Heart right ventricle (tissue), 16 donors: ENCODE measurements at regions not wholly inside any gene's neighbourhood (a gene's known extent, or its start where the extent isn't known, plus 50 kb on each side); places are given as distances from the start of the nearest gene placed in this dataset.

ENCODE experiments used
- ATAC-seq, 8 donors: fragments of 200-7000 bp; cut with Tn5 transposase; one replicate each; pipeline ENCODE4 v1.9.1; 2020; ENCODE audit warnings: mild to moderate bottlenecking in 8 of 8, moderate library complexity in 8 of 8, moderate number of reproducible peaks in 1 of 8
- DNase-seq, 2 donors: peaks; one replicate each; pipeline ENCODE4 v3.0.0-alpha.2; 2020
- H3K27ac ChIP-seq, 10 donors: fragments of 200-600 bp; sonication (generic) in 2 of 10; one replicate each; pipeline versions ENCODE4 v1.5.0 to v1.8.0; 2020 to 2022; ENCODE audit warnings: mild to moderate bottlenecking in 3 of 10
- H3K27me3 ChIP-seq, 7 donors: fragments of 200-600 bp; one replicate each; pipeline ENCODE4 v1.8.0; 2021 to 2022; ENCODE audit warnings: mild to moderate bottlenecking in 2 of 7
- H3K36me3 ChIP-seq, 9 donors: fragments of 200-600 bp; sonication (generic) in 1 of 9; one replicate each; pipeline versions ENCODE4 v1.5.0 to v1.8.0; 2020 to 2022; ENCODE audit warnings: mild to moderate bottlenecking in 2 of 9
- H3K4me1 ChIP-seq, 9 donors: fragments of 200-600 bp; sonication (generic) in 1 of 9; one replicate each; pipeline versions ENCODE4 v1.5.0 to v1.8.0; 2020 to 2022; ENCODE audit warnings: mild to moderate bottlenecking in 4 of 9
- H3K4me3 ChIP-seq, 10 donors: fragments of 200-600 bp; sonication (generic) in 2 of 10; one replicate each; pipeline versions ENCODE4 v1.5.0 to v1.8.0; 2020 to 2022; ENCODE audit warnings: mild to moderate bottlenecking in 7 of 10, moderate library complexity in 2 of 10
- H3K9me3 ChIP-seq, 11 donors: fragments of 200-600 bp in 10 of 11; sonication (generic) in 2 of 11; one replicate each; pipeline versions ENCODE4 v1.5.0 to v1.8.0; 2013 to 2022; ENCODE audit warnings: mild to moderate bottlenecking in 2 of 11, control low read depth in 1 of 11, moderate library complexity in 1 of 11
- WGBS, 2 donors: extraction: QIAGEN DNeasy Blood & Tissue Kit; methylation state at CpG; one replicate each; pipeline ENCODE4 v1.1.7; 2013; ENCODE audit warnings: inconsistent platforms in 1 of 2; 5-methylcytosine and 5-hydroxymethylcytosine counted together
- intact Hi-C, 10 donors: fragments of 100-400 bp; cut with DNase I; formaldehyde crosslinking; loops; one replicate each; pipeline versions ENCODE4 v1.11.1 to v1.14.2; 2022
- TF ChIP-seq, protein P1 (sequence below), 9 donors: fragments of 200-600 bp; sonication (generic) in 2 of 9; IDR thresholded peaks; one replicate each; pipeline versions ENCODE4 v1.5.0 to v1.8.0; 2021 to 2022; ENCODE audit warnings: antibody characterized with exemption in 9 of 9, mild to moderate bottlenecking in 5 of 9, moderate library complexity in 1 of 9
- donor health status: Arrhythmogenic right ventricular cardiomyopathy.
- donor health status: ischemic (EF 13 %, LVEDD 7.1; RV severe dilation, severe dysfunction).
- donor health status: healthy with polysubstance abuse.
- donor health status: DM: no; HTN: yes; CAD: no.
- donor health status: DM: no; HTN: no; CAD: no.
- donor health status: ischemic (EF 25% LVEDD 6.9; RV normal size, moderate dysfunction).
- donor health status: ischemic (EF 25% LVEDD 5.7; RV mildly dilated, moderate dysfunction).
- donor health status: healthy.
- donor health status: DM: yes; HTN: yes; CAD: no.
- donor health status: Ischemic cardiomyopathy.
- donor health status: ischemic (EF 35%, LVEDD 5.7; RV mildly dilated, moderate dysfunction).
- donor health status: nonischemic (EF 11% LVEDD 7.7; RV severe dilation, severe dysfunction).
- donor health status: DM: yes; HTN: yes; CAD: no.
- donor health status: PGD.
- donor health status: ischemic (EF 29% LVEDD 5.4; RV normal size, mild dysfunction).
- donor health status: nonischemic (EF 23%, LVEDD 6.1; RV moderate dilation, normal function).

GRCh38 chr7:54906963-54907362, 111.9 kb upstream of the EGFR start:
- 94 to 97% methylated on average over 4 of the region's 4 CpGs for WGBS, 2 donors

DNA sequence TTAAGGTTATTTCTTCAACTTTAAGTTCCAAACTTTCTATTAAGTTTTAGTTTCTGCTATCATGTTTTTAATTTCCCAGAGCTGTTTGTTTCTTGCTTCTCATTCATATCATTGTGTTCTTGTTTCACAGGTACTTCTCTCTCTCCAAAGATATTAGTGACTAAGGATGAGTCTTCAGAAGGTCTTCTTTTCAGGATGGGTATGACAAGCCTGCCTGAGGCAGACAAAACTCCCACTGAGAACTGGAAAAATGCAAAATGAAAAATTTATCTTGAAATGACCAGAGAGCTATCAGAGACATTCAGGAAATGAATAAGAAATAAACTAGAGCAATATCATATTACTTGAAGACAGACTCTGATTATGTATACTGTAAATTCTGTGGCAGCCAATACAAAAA, 110.8 kb upstream of the EGFR start:
- H3K27ac ChIP-seq, result no peak overlapping the region
- peaks cover 0 to 19% (median 6%) of the 10 kb centered on the region in 11 donors for H3K9me3 ChIP-seq
- DNase-seq (no peak), ATAC-seq (no peak)
- intact Hi-C loops, result no loop called here
- peaks cover 0 to 6% (median 0%) of the 10 kb centered on the region in 9 donors for H3K4me1 ChIP-seq
- H3K36me3 ChIP-seq, result no peaks in the 10 kb centered on the region
- no peaks in the 10 kb centered on the region for H3K27me3 ChIP-seq
- TF ChIP-seq, protein P1, sequence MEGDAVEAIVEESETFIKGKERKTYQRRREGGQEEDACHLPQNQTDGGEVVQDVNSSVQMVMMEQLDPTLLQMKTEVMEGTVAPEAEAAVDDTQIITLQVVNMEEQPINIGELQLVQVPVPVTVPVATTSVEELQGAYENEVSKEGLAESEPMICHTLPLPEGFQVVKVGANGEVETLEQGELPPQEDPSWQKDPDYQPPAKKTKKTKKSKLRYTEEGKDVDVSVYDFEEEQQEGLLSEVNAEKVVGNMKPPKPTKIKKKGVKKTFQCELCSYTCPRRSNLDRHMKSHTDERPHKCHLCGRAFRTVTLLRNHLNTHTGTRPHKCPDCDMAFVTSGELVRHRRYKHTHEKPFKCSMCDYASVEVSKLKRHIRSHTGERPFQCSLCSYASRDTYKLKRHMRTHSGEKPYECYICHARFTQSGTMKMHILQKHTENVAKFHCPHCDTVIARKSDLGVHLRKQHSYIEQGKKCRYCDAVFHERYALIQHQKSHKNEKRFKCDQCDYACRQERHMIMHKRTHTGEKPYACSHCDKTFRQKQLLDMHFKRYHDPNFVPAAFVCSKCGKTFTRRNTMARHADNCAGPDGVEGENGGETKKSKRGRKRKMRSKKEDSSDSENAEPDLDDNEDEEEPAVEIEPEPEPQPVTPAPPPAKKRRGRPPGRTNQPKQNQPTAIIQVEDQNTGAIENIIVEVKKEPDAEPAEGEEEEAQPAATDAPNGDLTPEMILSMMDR (IDR thresholded peaks at IDR 0.05), result no peak
- H3K4me3 ChIP-seq, result no peak overlapping the region

More at GRCh38 chr7:54906963-54907362, 111.9 kb upstream of the EGFR start:
- H3K27me3 ChIP-seq, result no peaks in the 10 kb centered on the region
- no peak overlapping the region for H3K4me3 ChIP-seq
- peaks cover 0 to 6% (median 0%) of the 10 kb centered on the region in 9 donors for H3K4me1 ChIP-seq
- intact Hi-C loops, result no loop called here
- peaks cover 0 to 19% (median 6%) of the 10 kb centered on the region in 11 donors for H3K9me3 ChIP-seq
- TF ChIP-seq, protein P1 (IDR thresholded peaks at IDR 0.05), result no peak
- no peak overlapping the region for H3K27ac ChIP-seq
- no peak for ATAC-seq
- H3K36me3 ChIP-seq, result no peaks in the 10 kb centered on the region
- DNase-seq, result no peak

- ATAC-seq (no peak), DNase-seq (no peak)
- intact Hi-C loops, result no loop called here
- H3K4me3 ChIP-seq, result no peak overlapping the region
- H3K4me1 ChIP-seq, result peaks cover 0 to 6% (median 0%) of the 10 kb centered on the region in 9 donors
- H3K27ac ChIP-seq, result no peak overlapping the region
- no peaks in the 10 kb centered on the region for H3K36me3 ChIP-seq
- H3K9me3 ChIP-seq, result peaks cover 0 to 19% (median 6%) of the 10 kb centered on the region in 11 donors
- no peaks in the 10 kb centered on the region for H3K27me3 ChIP-seq
- TF ChIP-seq, protein P1 (IDR thresholded peaks at IDR 0.05), result no peak
- WGBS, 2 donors, result 88 to 92% methylated on average over 2 of the region's 2 CpGs
These were observed 109.9 kb upstream of the EGFR start for GRCh38 chr7:54908760-54909438.

- no peak overlapping the region for H3K27ac ChIP-seq
- no peaks in the 10 kb centered on the region for H3K36me3 ChIP-seq
- intact Hi-C loops, result no loop called here
- no peaks in the 10 kb centered on the region for H3K9me3 ChIP-seq
- ATAC-seq (no peak), DNase-seq (no peak)
- TF ChIP-seq, protein P1 (IDR thresholded peaks at IDR 0.05), result no peak
- no peak overlapping the region for H3K4me3 ChIP-seq
- H3K27me3 ChIP-seq, result no peaks in the 10 kb centered on the region
- WGBS, 2 donors, result 85 to 94% methylated on average over 8 of the region's 8 CpGs
- no peaks in the 10 kb centered on the region for H3K4me1 ChIP-seq
These were observed 102.8 kb upstream of the EGFR start for GRCh38 chr7:54915870-54916598.
